GM18511 (cell line): ENCODE measurements at regions not wholly inside any gene's neighbourhood (a gene's known extent, or its start where the extent isn't known, plus 50 kb on each side); places are given as distances from the start of the nearest gene placed in this dataset.
"Not testable (repeated sequence)": the region's sequence is repeated elsewhere in the genome, so short reads cannot be mapped to it uniquely, and the experiment has no call there.

Source experiments
- ATAC-seq: cut with Tn5 transposase; IDR thresholded peaks from one replicate; pipeline ENCODE4 v1.9.1; 2021; ENCODE audit warnings: mild to moderate bottlenecking, moderate library complexity; ENCODE audit not compliant: unreplicated experiment

GRCh38 chr6:74733830-74734620, 471.8 kb downstream of the COL12A1 start:
- no peak for ATAC-seq

GRCh38 chr6:74731931-74732330, 473.9 kb downstream of the COL12A1 start:
- ATAC-seq: no peak

- no peak for ATAC-seq
Measured at GRCh38 chr6:74731204-74731603, 474.6 kb downstream of the COL12A1 start.

GRCh38 chr6:74720923-74721322, 484.9 kb downstream of the COL12A1 start:
- no peak for ATAC-seq

- no peak for ATAC-seq
Measured at GRCh38 chr6:74717591-74717990, 488.3 kb downstream of the COL12A1 start.

GRCh38 chr6:74715355-74716085, 490.3 kb downstream of the COL12A1 start:
- peak; percentile 78 for ATAC-seq

- ATAC-seq: no peak
Measured at GRCh38 chr6:74713941-74714340, 491.9 kb downstream of the COL12A1 start.

- ATAC-seq: no peak
Measured at GRCh38 chr6:74705451-74705850, 500.4 kb downstream of the COL12A1 start.

- ATAC-seq: not testable (repeated sequence)
Measured at GRCh38 chr6:74704540-74704939, 501.3 kb downstream of the COL12A1 start.

GRCh38 chr6:74690365-74690764, 515.5 kb downstream of the COL12A1 start:
- ATAC-seq: no peak

- ATAC-seq: no peak
Measured at GRCh38 chr6:74689601-74690000, 516.3 kb downstream of the COL12A1 start.

- no peak for ATAC-seq
Measured at GRCh38 chr6:74677463-74677862, 528.4 kb downstream of the COL12A1 start.

GRCh38 chr6:74676906-74677305, 528.9 kb downstream of the COL12A1 start:
- ATAC-seq: no peak

GRCh38 chr6:74674377-74674776, 531.5 kb downstream of the COL12A1 start:
- ATAC-seq: no peak

GRCh38 chr6:74671558-74672025, 534.3 kb downstream of the COL12A1 start:
- ATAC-seq: no peak

GRCh38 chr6:74658391-74658790, 547.5 kb downstream of the COL12A1 start:
- ATAC-seq: no peak

- no peak for ATAC-seq
Measured at GRCh38 chr6:74657931-74658330, 547.9 kb downstream of the COL12A1 start.

- ATAC-seq: no peak
Measured at GRCh38 chr6:74657011-74657410, 548.8 kb downstream of the COL12A1 start.

- ATAC-seq: no peak
Measured at GRCh38 chr6:74656453-74656852, 549.4 kb downstream of the COL12A1 start.

GRCh38 chr6:74654296-74654695, 551.6 kb downstream of the COL12A1 start:
- ATAC-seq: no peak

- no peak for ATAC-seq
Measured at GRCh38 chr6:74651948-74652842, 553.7 kb downstream of the COL12A1 start.
